BJ (cell line): ENCODE measurements at regions not wholly inside any gene's neighbourhood (a gene's known extent, or its start where the extent isn't known, plus 50 kb on each side); places are given as distances from the start of the nearest gene placed in this dataset.

Source experiments
- CTCF ChIA-PET: fragments of 350-600 bp; formaldehyde crosslinking; extraction: SDS; loops from one replicate; lab custom pipeline; 2021; ENCODE audit warnings: antibody characterized with exemption, inconsistent platforms; lab: Yijun Ruan, JAX
- POLR2A ChIA-PET: fragments of 300-600 bp; sonication (Branson Sonifier 250); formaldehyde crosslinking; extraction: SDS; loops from one replicate; lab custom pipeline; 2021; ENCODE audit warnings: antibody characterized with exemption; lab: Charles Lee
- DNase-seq: peaks from one replicate; pipeline ENCODE4 v3.0.0-alpha.2; 2011; ENCODE audit warnings: low read depth
- H3K27me3 ChIP-seq: 2 replicates; pipeline ENCODE4 v1.6.0; 2011; ENCODE audit warnings: low read length; ENCODE audit not compliant: control insufficient read depth, insufficient read depth
- H3K36me3 ChIP-seq: 2 replicates; pipeline ENCODE4 v1.5.1; 2011; ENCODE audit warnings: low read length; ENCODE audit not compliant: control insufficient read depth, insufficient read depth
- H3K4me3 ChIP-seq: 2 replicates; pipeline ENCODE4 v1.5.1; 2011; ENCODE audit warnings: low read depth, mild to moderate bottlenecking, control low read depth, low read length
- TF ChIP-seq, protein P1 (sequence below): IDR thresholded peaks from 2 replicates; pipeline ENCODE4 v1.5.1; 2011; ENCODE audit warnings: low read depth, mild to moderate bottlenecking, control low read depth, inconsistent platforms, low read length, moderate library complexity; ENCODE audit not compliant: insufficient read depth

GRCh38 chr9:74064702-74065101, 432.4 kb upstream of the RORB start:
- no peak overlapping the region for H3K4me3 ChIP-seq
- TF ChIP-seq, protein P1, sequence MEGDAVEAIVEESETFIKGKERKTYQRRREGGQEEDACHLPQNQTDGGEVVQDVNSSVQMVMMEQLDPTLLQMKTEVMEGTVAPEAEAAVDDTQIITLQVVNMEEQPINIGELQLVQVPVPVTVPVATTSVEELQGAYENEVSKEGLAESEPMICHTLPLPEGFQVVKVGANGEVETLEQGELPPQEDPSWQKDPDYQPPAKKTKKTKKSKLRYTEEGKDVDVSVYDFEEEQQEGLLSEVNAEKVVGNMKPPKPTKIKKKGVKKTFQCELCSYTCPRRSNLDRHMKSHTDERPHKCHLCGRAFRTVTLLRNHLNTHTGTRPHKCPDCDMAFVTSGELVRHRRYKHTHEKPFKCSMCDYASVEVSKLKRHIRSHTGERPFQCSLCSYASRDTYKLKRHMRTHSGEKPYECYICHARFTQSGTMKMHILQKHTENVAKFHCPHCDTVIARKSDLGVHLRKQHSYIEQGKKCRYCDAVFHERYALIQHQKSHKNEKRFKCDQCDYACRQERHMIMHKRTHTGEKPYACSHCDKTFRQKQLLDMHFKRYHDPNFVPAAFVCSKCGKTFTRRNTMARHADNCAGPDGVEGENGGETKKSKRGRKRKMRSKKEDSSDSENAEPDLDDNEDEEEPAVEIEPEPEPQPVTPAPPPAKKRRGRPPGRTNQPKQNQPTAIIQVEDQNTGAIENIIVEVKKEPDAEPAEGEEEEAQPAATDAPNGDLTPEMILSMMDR, result no peak
- CTCF ChIA-PET, result no interaction called here
- POLR2A ChIA-PET, result no interaction called here
- H3K27me3 ChIP-seq, result no peaks in the 10 kb centered on the region
- no peak for DNase-seq
- H3K36me3 ChIP-seq, result no peaks in the 10 kb centered on the region

GRCh38 chr9:74066128-74066527, 431.0 kb upstream of the RORB start:
- H3K36me3 ChIP-seq, result no peaks in the 10 kb centered on the region
- no peaks in the 10 kb centered on the region for H3K27me3 ChIP-seq
- CTCF ChIA-PET, result no interaction called here
- POLR2A ChIA-PET, result no interaction called here
- H3K4me3 ChIP-seq, result no peak overlapping the region
- DNase-seq, result no peak
- TF ChIP-seq, protein P1, result no peak

DNA sequence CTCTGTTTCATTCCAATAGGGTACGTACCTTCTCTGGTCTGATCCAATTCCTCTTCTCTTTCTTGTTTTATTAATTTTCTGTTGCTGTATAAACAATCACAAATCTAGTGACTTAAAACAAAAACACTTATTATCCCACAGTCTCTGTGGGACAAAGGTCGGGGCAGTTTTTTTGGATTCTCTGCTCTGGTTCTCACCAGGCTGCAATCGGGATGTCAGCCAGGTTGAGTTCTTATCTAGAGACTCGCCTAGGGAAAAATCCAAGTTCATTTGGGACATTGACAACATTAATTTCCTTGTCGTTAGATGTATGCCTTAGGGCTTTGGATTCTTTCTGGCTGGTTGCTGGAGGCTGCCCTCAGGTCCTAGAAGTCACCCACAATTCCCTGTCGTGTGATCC, 430.5 kb upstream of the RORB start:
- ChIA-PET CTCF (no interaction called here), POLR2A (no interaction called here)
- H3K36me3 ChIP-seq, result no peaks in the 10 kb centered on the region
- TF ChIP-seq, protein P1, result no peak
- no peaks in the 10 kb centered on the region for H3K27me3 ChIP-seq
- no peak for DNase-seq
- no peak overlapping the region for H3K4me3 ChIP-seq

DNA sequence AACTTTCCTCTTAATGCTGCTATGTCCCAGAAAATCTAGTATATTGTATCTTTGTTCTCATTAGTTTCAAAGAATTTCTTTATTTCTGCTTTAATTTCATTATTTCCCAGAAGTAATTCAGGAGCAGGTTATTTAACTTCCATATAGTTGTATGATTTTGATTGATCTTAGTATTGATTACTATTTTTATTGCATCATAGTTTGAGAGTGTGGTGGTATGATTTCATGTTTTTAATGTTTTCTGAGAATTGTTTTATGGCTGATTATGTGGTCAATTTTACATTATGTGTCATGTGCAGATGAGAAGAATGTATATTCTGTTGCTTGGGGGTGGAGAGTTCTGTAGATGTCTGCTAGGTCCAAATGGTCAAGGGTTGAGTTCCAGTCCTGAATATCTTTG, 425.6 kb upstream of the RORB start:
- H3K4me3 ChIP-seq, result no peak overlapping the region
- TF ChIP-seq, protein P1, result no peak

DNA sequence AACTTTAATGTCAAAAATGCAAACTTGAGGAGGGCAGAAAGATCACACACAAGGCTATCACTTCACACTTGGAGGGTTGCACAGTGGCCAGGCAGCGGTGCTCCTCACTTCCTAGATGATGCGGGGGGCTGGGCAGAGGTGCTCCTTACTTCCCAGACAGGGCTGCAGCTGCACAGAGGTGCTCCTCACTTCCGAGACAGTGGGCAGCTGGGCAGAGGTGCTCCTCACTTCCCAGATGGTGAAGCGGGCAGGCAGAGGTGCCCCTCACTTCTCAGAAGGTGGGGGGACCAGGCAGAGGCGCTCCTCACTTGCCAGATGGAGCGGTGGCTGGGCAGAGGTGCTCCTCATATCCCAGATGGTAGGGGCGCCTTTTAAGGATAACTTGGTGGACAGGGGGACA, 423.2 kb upstream of the RORB start:
- no peaks in the 10 kb centered on the region for H3K36me3 ChIP-seq
- DNase-seq, result no peak
- TF ChIP-seq, protein P1, result no peak
- H3K4me3 ChIP-seq, result no peak overlapping the region
- H3K27me3 ChIP-seq, result no peaks in the 10 kb centered on the region
- CTCF ChIA-PET, result no interaction called here
- POLR2A ChIA-PET, result no interaction called here

More for the DNA sequence above, 425.6 kb upstream of the RORB start:
- H3K27me3 ChIP-seq, result no peaks in the 10 kb centered on the region
- ChIA-PET CTCF (no interaction called here), POLR2A (no interaction called here)
- no peaks in the 10 kb centered on the region for H3K36me3 ChIP-seq
- DNase-seq, result no peak
